Ovary (tissue), 7 donors: ENCODE measurements at regions not wholly inside any gene's neighbourhood (a gene's known extent, or its start where the extent isn't known, plus 50 kb on each side); places are given as distances from the start of the nearest gene placed in this dataset.

ENCODE experiments used
- DNase-seq, 5 donors: peaks; one replicate each; pipeline ENCODE4 v3.0.0-alpha.2; 2019 to 2020
- H3K27ac ChIP-seq, 2 donors: fragments of 200-600 bp; one replicate each; pipeline versions ENCODE4 v1.5.1 to v1.8.0; 2019 to 2022
- H3K27me3 ChIP-seq: fragments of 200-600 bp; one replicate; pipeline ENCODE4 v1.8.0; 2022
- H3K36me3 ChIP-seq: fragments of 200-600 bp; sonication (generic); one replicate; pipeline ENCODE4 v1.5.1; 2019
- H3K4me1 ChIP-seq: one replicate; pipeline ENCODE4 v1.8.1; 2013; ENCODE audit warnings: mild to moderate bottlenecking, moderate library complexity; ENCODE audit not compliant: insufficient read depth
- H3K4me3 ChIP-seq: fragments of 200-600 bp; sonication (generic); one replicate; pipeline ENCODE4 v1.5.1; 2017
- H3K9me3 ChIP-seq, 2 donors: fragments of 200-600 bp in 1 of 2; sonication (generic) in 1 of 2; one replicate each; pipeline versions ENCODE4 v1.5.1 to v1.8.1; 2013 to 2019; ENCODE audit warnings: mild to moderate bottlenecking in 1 of 2, moderate library complexity in 1 of 2
- CTCF ChIP-seq, 3 donors: fragments of 450-650 bp in 2 of 3; fragments of 200-600 bp in 1 of 3; IDR thresholded peaks; one replicate each; pipeline versions ENCODE4 v1.5.1 to v1.8.0; 2016 to 2022; ENCODE audit warnings: antibody characterized with exemption in 3 of 3, mild to moderate bottlenecking in 1 of 3
- EP300 ChIP-seq: sonication (generic); formaldehyde crosslinking; IDR thresholded peaks from one replicate; pipeline ENCODE4 v1.6.1; 2017; ENCODE audit warnings: antibody characterized with exemption
- POLR2A ChIP-seq: fragments of 450-650 bp; IDR thresholded peaks from one replicate; pipeline ENCODE4 v1.6.1; 2017; ENCODE audit warnings: antibody characterized with exemption, mild to moderate bottlenecking, moderate library complexity
- WGBS, 3 donors: extraction: QIAGEN DNeasy Blood & Tissue Kit in 1 of 3; methylation state at CpG; one replicate each; pipeline versions ENCODE4 v1.1.5 to v1.1.7; 2013 to 2017; 5-methylcytosine and 5-hydroxymethylcytosine counted together
- intact Hi-C, 4 donors: fragments of 100-400 bp; cut with DNase I; formaldehyde crosslinking; loops; one replicate each; pipeline versions ENCODE4 v1.11.0 to v1.15.1; 2022 to 2023
- donor health status: DM: no; HTN: no; CAD: no; lungs with moderate emphysema.
- donor health status: DM: no; HTN: no; CAD: no.
- donor health status: Bipolar disorder and iron deficiency.
- donor health status: DM: no; HTN: no; CAD: no.
- donor health status: DM: yes; HTN: yes; CAD: no.

- H3K4me3 ChIP-seq, result no peak overlapping the region
- no peak for DNase-seq
- TF ChIP-seq POLR2A, result no peak
- no peak for TF ChIP-seq EP300
- TF ChIP-seq CTCF (IDR thresholded peaks at IDR 0.05), result no peak
- intact Hi-C loops, result no loop called here
- no peak overlapping the region for H3K27ac ChIP-seq
- no peaks in the 10 kb centered on the region for H3K36me3 ChIP-seq
- 70 to 78% (median 71%) methylated on average over 2 of the region's 2 CpGs for whole genome bisulfite sequencing, 3 donors
- no peaks in the 10 kb centered on the region for H3K9me3 ChIP-seq
- no peaks in the 10 kb centered on the region for H3K27me3 ChIP-seq
- H3K4me1 ChIP-seq, result no peaks in the 10 kb centered on the region
Observed at GRCh38 chr3:134704133-134704532, 53.3 kb upstream of the KY start.

- intact Hi-C loops, result no loop called here
- no peak for DNase-seq
- no peaks in the 10 kb centered on the region for H3K27me3 ChIP-seq
- no peaks in the 10 kb centered on the region for H3K9me3 ChIP-seq
- no peak overlapping the region for H3K4me3 ChIP-seq
- no peaks in the 10 kb centered on the region for H3K36me3 ChIP-seq
- no peaks in the 10 kb centered on the region for H3K4me1 ChIP-seq
- TF ChIP-seq CTCF (IDR thresholded peaks at IDR 0.05), result no peak
- no peak for TF ChIP-seq EP300
- no peak overlapping the region for H3K27ac ChIP-seq
- 73 to 79% (median 75%) methylated on average over 1 of the region's 1 CpG for WGBS, 3 donors
Observed at GRCh38 chr3:134704556-134704955, 53.7 kb upstream of the KY start.

- Histone ChIP-seq H3K4me3 (no peak overlapping the region), H3K9me3 (no peaks in the 10 kb centered on the region), H3K36me3 (no peaks in the 10 kb centered on the region), H3K4me1 (peaks cover 3% of the 10 kb centered on the region), H3K27me3 (no peaks in the 10 kb centered on the region), H3K27ac (no peak overlapping the region)
- intact Hi-C loops, result no loop called here
- no peak for DNase-seq
- TF ChIP-seq CTCF (IDR thresholded peaks at IDR 0.05) (no peak), EP300 (no peak)
- WGBS, 3 donors, result 66 to 91% (median 87%) methylated on average over 2 of the region's 2 CpGs
Observed at GRCh38 chr3:134707908-134708597, 57.2 kb upstream of the KY start.

- no peaks in the 10 kb centered on the region for H3K36me3 ChIP-seq
- no peak for DNase-seq
- WGBS, 3 donors, result 84 to 87% (median 87%) methylated on average over 2 of the region's 2 CpGs
- no peaks in the 10 kb centered on the region for H3K27me3 ChIP-seq
- no peaks in the 10 kb centered on the region for H3K9me3 ChIP-seq
- H3K27ac ChIP-seq, result no peak overlapping the region
- H3K4me1 ChIP-seq, result peaks cover 3% of the 10 kb centered on the region
- intact Hi-C loops, result no loop called here
- TF ChIP-seq EP300 (no peak), CTCF (IDR thresholded peaks at IDR 0.05) (no peak), POLR2A (no peak)
- H3K4me3 ChIP-seq, result no peak overlapping the region
Observed at GRCh38 chr3:134708671-134709070, 57.8 kb upstream of the KY start.
